HL-60 (cell line): ENCODE measurements at regions not wholly inside any gene's neighbourhood (a gene's known extent, or its start where the extent isn't known, plus 50 kb on each side); places are given as distances from the start of the nearest gene placed in this dataset.

Source experiments
- CTCF ChIP-seq: IDR thresholded peaks from one replicate; pipeline ENCODE4 v1.5.1; 2011; ENCODE audit warnings: low read length, control low read depth, inconsistent platforms; ENCODE audit not compliant: insufficient read depth
- POLR2AphosphoS5 ChIP-seq: IDR thresholded peaks from 2 replicates; pipeline ENCODE4 v1.6.1; 2012; ENCODE audit warnings: low read depth
- REST ChIP-seq: IDR thresholded peaks from 2 replicates; pipeline ENCODE4 v1.6.1; 2012; ENCODE audit warnings: low read depth; ENCODE audit not compliant: insufficient replicate concordance

GRCh38 chr9:12314589-12314988 lies 378.6 kb upstream of the TYRP1 start:
- no peak for TF ChIP-seq CTCF
- no peak for TF ChIP-seq REST
- no peak for TF ChIP-seq POLR2AphosphoS5
